ENCODE measurements at regions not wholly inside any gene's neighbourhood (a gene's known extent, or its start where the extent isn't known, plus 50 kb on each side); places are given as distances from the start of the nearest gene placed in this dataset.

- TF ChIP-seq CTCF (IDR thresholded peaks at IDR 0.05; ENCODE audit: partially characterized antibody, unreplicated experiment), result no peak
- no peak overlapping the region for H3K4me3 Mint-ChIP-seq (ENCODE audit: unreplicated experiment)
These were observed 181.7 kb upstream of the MIR17HG start for GRCh38 chr13:91165758-91166157.

GRCh38 chr13:91166714-91167511, 180.6 kb upstream of the MIR17HG start:
- Mint-ChIP-seq H3K9me3 (ENCODE audit: unreplicated experiment) (no peaks in the 10 kb centered on the region), H3K4me1 (ENCODE audit: low read depth, unreplicated experiment) (peaks cover 5% of the 10 kb centered on the region)
- no peak for TF ChIP-seq CTCF (IDR thresholded peaks at IDR 0.05; ENCODE audit: partially characterized antibody, unreplicated experiment)

More at GRCh38 chr13:91165758-91166157, 181.7 kb upstream of the MIR17HG start:
- H3K27me3 Mint-ChIP-seq (ENCODE audit: unreplicated experiment), result no peaks in the 10 kb centered on the region
- DNase-seq, result no peak
- no peak overlapping the region for H3K27ac Mint-ChIP-seq (ENCODE audit: unreplicated experiment)
- H3K9me3 Mint-ChIP-seq (ENCODE audit: unreplicated experiment), result no peaks in the 10 kb centered on the region
- peaks cover 8% of the 10 kb centered on the region for H3K36me3 Mint-ChIP-seq (ENCODE audit: unreplicated experiment)
- H3K4me1 Mint-ChIP-seq (ENCODE audit: low read depth, unreplicated experiment), result peaks cover 7% of the 10 kb centered on the region

GRCh38 chr13:91167706-91168385, 179.6 kb upstream of the MIR17HG start:
- Mint-ChIP-seq H3K27ac (ENCODE audit: unreplicated experiment) (no peak overlapping the region), H3K4me3 (ENCODE audit: unreplicated experiment) (no peak overlapping the region), H3K36me3 (ENCODE audit: unreplicated experiment) (peaks cover 8% of the 10 kb centered on the region), H3K27me3 (ENCODE audit: unreplicated experiment) (peaks cover 1% of the 10 kb centered on the region), H3K4me1 (ENCODE audit: low read depth, unreplicated experiment) (peaks cover 3% of the 10 kb centered on the region), H3K9me3 (ENCODE audit: unreplicated experiment) (no peaks in the 10 kb centered on the region)
- TF ChIP-seq CTCF (IDR thresholded peaks at IDR 0.05; ENCODE audit: partially characterized antibody, unreplicated experiment), result no peak
- DNase-seq, result no peak

More at GRCh38 chr13:91166714-91167511, 180.6 kb upstream of the MIR17HG start:
- no peaks in the 10 kb centered on the region for H3K27me3 Mint-ChIP-seq (ENCODE audit: unreplicated experiment)
- peaks cover 8% of the 10 kb centered on the region for H3K36me3 Mint-ChIP-seq (ENCODE audit: unreplicated experiment)
- H3K4me3 Mint-ChIP-seq (ENCODE audit: unreplicated experiment), result no peak overlapping the region
- no peak for DNase-seq
- no peak overlapping the region for H3K27ac Mint-ChIP-seq (ENCODE audit: unreplicated experiment)

GRCh38 chr13:91168386-91168711, 179.1 kb upstream of the MIR17HG start:
- Mint-ChIP-seq H3K9me3 (ENCODE audit: unreplicated experiment) (no peaks in the 10 kb centered on the region), H3K4me3 (ENCODE audit: unreplicated experiment) (no peak overlapping the region), H3K4me1 (ENCODE audit: low read depth, unreplicated experiment) (peaks cover 3% of the 10 kb centered on the region), H3K27me3 (ENCODE audit: unreplicated experiment) (peaks cover 1% of the 10 kb centered on the region), H3K27ac (ENCODE audit: unreplicated experiment) (no peak overlapping the region), H3K36me3 (ENCODE audit: unreplicated experiment) (peaks cover 8% of the 10 kb centered on the region)
- DNase-seq, result no peak
- TF ChIP-seq CTCF (IDR thresholded peaks at IDR 0.05; ENCODE audit: partially characterized antibody, unreplicated experiment), result no peak
